OCI-M2 (cell line): ENCODE measurements at regions not wholly inside any gene's neighbourhood (a gene's known extent, or its start where the extent isn't known, plus 50 kb on each side); places are given as distances from the start of the nearest gene placed in this dataset.
"Not testable (repeated sequence)": the region's sequence is repeated elsewhere in the genome, so short reads cannot be mapped to it uniquely, and the experiment has no call there.

Experiments
- DNase-seq: peaks from one replicate; lab custom pipeline; 2025; ENCODE audit not compliant: unreplicated experiment; lab: John Stamatoyannopoulos, UW

DNA sequence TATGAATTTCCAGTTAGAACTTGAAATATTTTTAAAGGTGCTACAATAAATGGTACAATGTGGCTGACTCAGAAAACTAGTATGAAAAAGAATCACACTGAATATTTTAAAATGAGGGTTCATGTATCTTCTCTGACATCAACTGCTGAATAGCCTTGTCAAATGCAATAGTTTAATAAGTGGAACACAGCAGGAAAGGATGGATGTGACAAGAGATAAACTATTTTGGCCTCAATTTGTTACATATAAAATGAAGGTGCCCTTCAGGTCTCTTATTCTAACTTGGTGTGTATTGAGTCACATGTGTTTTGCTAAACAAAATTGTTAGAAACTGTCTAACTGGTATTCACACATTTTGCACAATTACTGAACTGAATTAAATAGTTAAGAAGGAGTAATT lies 1018.4 kb upstream of the PCDH20 start:
- DNase-seq: no peak

DNA sequence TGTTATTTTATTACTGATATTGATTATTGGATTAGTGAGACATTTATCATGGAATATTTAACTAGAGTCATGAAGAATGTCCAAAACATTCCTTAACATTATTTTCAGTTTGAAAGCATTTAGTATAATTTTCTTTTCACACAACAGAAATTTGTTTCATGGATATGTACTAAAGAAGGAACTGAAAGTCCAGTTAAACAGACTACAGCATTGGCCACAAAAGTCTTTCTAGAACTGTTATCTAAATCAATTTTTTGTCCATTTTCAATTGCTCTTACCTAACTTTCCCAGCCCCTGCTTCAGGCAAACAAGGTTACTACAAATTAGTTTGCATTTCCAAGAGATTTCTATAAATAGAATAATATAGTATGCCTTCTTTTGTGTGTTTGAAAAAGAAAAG lies 1018.0 kb upstream of the PCDH20 start:
- no peak for DNase-seq

GRCh38 chr13:62432906-62433305 lies 1017.3 kb upstream of the PCDH20 start:
- no peak for DNase-seq

- no peak for DNase-seq
Measured at GRCh38 chr13:62432295-62432694, 1016.6 kb upstream of the PCDH20 start.

DNA sequence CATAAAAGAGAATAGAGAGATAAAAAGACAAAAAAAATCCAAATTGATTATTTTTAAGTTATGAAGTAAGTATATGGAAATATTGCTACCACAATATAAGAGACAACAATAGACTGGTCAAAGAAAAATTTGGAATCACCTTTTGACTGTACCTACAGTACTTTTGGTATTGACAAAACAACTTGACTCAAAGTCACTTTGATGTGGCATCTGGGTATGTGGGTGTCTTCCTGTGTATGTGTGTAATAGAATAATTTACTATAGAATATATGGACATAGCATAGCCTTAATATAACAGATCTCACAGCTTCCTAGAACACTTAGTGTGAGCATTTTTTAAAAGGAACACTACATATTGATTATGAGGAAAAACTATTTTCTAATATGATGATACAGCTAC lies 1016.2 kb upstream of the PCDH20 start:
- no peak for DNase-seq

- no peak for DNase-seq
Measured at GRCh38 chr13:62418872-62419271, 1003.2 kb upstream of the PCDH20 start.

DNA sequence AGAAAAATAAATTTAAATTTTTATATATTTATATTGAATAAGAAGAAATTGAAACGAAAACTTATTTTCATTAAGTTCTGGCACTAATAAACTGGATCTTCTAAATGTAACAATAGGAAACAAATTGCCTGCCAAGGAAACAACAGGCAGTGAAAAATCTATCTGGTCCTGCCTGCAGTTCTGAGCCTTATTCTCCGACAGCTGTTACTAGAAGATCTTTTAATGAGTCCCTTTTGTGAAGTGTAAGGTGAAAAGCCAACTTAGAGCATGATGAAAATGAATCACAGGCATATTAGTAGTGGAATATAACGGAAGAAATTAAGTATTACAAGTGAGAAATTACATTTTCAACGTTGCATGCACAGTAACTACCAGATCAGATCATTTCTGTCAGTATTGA lies 1002.7 kb upstream of the PCDH20 start:
- DNase-seq: no peak

DNA sequence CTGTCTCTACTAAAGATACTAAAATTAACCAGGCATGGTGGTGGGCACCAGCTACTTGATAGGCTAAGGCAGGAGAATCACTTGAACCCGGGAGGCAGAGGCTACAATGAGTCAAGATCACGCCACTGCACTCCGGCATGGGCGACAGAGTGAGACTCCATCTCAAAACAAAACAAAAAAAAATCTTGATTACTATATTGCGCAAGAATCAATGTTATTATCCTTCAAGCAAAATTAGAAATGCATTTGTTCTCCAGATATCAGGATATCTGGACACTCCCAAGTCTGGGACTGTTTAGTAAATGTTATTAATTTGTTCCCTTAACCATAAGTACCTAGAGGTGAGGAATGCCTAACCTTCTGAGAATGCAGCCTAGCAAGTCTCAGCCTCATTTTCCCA lies 992.2 kb upstream of the PCDH20 start:
- DNase-seq: no peak

DNA sequence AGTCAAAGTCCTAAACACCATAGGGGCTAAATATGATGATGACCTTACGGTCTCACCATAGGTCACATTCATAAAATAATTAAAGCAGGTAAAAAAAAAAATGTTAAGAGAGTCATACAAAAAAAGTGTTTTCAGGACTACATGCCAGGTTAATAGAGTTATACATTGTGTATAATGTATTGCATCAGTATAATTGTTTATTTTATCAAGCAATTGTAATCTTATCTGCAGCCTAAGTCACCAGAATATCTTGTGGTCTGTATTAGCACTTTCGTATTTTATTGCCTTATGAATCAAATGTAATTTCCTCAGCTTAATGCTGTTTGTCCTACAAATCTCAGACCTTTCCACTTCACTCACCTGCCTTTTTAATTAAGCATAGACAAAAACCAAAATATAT lies 972.9 kb upstream of the PCDH20 start:
- no peak for DNase-seq

DNA sequence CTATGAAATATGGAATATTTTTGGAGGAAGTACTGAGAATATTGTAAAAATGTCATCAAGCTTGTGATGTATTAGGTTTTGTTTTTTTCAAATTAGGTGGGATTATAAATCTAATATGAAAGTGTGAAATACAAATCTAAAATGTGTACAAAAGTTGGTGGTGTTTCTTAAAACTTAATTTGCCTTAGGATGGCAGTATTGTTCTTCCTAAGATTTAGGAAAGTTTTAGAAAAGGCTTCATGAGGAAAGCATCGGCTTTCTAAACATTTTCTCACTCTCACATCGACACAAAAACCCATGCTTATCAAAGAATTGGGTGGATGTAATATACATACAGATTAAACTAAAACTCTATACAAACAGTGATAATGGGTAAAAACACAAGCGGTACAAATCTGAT lies 972.0 kb upstream of the PCDH20 start:
- DNase-seq: no peak

DNA sequence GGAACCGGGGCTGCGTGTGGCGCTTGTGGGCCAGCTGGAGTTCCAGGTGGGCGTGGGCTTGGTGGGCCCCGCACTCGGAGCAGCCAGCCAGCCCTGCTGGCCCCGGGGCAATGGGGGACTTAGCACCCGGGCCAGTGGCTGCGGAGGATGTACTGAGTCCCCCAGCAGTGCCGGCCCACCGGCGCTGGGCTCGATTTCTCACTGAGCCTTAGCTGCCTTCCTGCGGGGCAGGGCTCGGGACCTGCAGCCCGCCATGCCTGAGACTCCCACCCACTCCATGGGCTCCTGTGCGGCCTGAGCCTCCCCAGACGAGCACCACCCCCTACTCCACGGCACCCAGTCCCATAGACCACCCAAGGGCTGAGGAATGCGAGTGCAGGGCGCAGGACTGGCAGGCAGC lies 963.6 kb upstream of the PCDH20 start:
- not testable (repeated sequence) for DNase-seq

DNA sequence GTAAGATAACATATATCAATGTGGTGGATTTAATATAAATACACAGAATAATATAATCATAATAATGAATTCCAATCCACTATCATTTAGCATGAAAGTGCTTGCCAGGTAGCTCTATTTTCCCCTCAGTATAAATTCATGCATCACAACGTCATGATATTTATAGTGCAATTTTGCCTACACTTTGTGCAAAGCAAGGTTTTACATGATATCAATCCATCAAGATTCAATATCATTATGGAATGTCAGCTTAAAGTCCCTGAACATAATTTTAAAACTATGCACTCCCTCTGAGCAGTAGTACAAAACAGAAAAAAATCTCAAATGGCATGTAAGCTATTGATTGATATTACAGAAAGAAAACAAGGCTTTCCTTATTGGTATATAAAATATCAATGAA lies 962.2 kb upstream of the PCDH20 start:
- DNase-seq: no peak

DNA sequence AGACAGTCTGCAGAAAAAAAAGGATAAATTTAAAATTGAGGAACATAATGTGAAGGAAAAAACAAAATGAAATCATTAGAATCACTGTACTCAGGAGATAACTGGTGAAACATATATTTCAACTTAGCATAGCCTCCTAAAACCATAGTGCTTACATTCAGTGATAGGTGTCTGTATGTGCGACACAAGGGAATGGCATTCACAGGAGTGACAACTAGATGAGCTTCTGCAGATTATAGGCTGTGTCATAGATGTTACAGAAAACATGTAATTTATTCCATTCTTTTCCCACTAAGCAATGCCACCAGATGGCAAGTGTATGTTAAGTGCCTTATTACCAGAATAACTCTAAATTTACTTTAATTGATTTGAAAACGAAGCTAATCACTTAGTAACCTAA lies 960.0 kb upstream of the PCDH20 start:
- no peak for DNase-seq

GRCh38 chr13:62371737-62372136 lies 956.1 kb upstream of the PCDH20 start:
- DNase-seq: no peak

DNA sequence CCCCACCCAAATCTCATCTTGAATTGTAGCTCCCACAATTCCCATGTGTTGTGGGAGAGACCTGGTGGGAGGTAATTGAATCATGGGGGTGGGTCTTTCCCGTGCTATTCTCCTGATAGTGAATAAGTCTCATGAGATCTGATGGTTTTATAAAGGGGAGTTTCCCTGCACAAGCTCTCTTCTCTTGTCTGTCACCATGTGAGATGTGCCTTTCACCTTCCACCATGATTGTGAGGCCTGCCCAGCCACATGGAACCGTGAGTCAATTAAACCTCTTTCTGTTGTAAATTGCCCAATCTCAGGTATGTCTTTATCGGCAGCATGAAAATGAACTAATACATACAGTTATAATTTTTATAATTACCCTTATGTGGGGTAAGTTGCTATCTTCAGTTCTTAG lies 952.3 kb upstream of the PCDH20 start:
- not testable (repeated sequence) for DNase-seq

DNA sequence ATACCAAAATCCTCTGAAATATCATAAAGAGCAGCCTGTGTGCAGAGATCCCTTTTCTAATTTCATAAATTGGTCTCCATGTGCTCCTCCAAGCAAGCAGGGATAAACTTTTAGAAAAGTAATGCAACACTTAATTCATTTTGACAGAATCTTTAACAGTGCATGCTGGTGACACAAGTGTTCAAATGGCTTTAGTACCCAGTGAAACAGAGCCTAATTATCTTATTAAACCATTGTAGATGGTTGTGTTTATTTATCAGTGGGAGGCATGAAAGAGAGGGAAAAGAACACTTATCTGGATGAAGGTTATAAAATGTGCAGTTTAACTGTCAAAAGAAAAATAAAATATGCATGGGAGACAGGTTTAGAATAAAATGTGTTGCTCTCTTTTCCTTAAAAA lies 945.0 kb upstream of the PCDH20 start:
- no peak for DNase-seq

DNA sequence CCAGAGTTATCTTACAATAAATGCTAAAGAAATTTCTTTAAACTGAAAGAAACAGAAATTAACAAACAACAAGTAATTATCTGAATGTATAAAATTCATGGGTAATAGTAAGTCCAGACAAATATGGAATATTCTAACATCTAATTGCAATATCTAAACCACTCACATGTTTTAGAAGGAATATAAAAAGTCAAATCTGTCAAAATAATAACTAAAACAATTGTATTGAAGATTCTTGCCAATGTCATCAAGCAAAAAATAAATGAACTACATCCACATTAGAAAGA lies 942.9 kb upstream of the PCDH20 start:
- DNase-seq: no peak

DNA sequence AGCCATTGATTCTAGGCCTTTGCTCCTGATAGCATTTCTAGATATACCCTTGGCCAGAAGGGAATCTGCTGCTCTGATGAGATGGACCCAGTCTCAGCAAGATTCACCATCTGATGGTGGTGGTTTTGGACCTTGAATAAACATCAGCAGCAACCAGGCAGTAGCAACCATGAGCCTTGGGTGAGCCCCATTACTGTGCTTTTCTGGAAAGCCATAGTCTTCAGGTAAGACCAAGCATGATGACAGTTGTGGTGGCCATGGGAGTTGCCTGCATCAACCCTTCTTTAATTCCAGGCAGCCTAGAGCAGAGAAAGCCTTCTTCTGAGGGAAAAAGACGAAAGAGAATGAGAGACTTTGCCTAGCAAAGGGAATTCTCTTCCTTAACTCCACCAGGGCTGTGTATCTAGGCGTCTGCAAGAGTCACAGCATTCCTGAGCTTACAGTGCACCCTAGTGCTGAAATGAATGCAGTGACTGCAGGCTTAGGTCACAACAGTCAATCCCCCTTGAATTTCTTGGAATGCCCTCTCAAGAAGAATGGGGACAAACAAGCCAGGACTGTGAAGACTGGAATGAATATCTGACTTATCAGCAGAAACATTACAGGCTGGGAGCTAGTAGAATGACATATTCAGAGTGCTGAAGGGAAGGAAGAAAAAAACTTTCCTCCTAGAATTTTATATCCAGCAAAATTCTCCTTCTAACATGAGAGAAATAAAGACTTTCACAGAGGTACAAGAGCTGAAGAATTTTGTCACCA lies 942.4 kb upstream of the PCDH20 start:
- DNase-seq: no peak

GRCh38 chr13:62356977-62357376 lies 941.3 kb upstream of the PCDH20 start:
- DNase-seq: no peak

- DNase-seq: no peak
Measured at GRCh38 chr13:62337109-62337880, 921.6 kb upstream of the PCDH20 start.

GRCh38 chr13:62336507-62336906 lies 920.9 kb upstream of the PCDH20 start:
- no peak for DNase-seq

DNA sequence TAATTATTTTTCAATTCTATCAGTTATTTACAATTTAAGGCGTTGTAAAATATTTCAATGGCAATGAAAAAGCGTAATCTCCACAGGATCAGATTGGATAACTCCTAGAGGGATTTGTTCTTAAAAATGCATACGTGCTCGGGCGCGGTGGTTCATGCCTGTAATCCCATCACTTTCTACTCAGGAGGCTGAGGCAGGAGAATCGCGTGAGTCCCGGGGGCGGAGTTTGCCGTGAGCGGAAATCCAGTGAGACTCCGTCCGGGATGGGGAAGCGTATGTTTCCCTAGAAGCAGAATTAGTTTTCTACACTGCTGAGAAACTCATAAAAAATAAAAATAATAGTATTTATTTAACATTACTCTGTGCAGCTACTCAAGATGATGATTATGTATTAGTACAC lies 917.8 kb upstream of the PCDH20 start:
- no peak for DNase-seq

GRCh38 chr13:62331384-62331783 lies 915.7 kb upstream of the PCDH20 start:
- DNase-seq: no peak
